BJ (cell line): ENCODE measurements at regions not wholly inside any gene's neighbourhood (a gene's known extent, or its start where the extent isn't known, plus 50 kb on each side); places are given as distances from the start of the nearest gene placed in this dataset.

ENCODE experiments used
- CTCF ChIA-PET: fragments of 350-600 bp; formaldehyde crosslinking; extraction: SDS; loops from one replicate; lab custom pipeline; 2021; ENCODE audit warnings: antibody characterized with exemption, inconsistent platforms; lab: Yijun Ruan, JAX
- POLR2A ChIA-PET: fragments of 300-600 bp; sonication (Branson Sonifier 250); formaldehyde crosslinking; extraction: SDS; loops from one replicate; lab custom pipeline; 2021; ENCODE audit warnings: antibody characterized with exemption; lab: Charles Lee
- DNase-seq: peaks from one replicate; pipeline ENCODE4 v3.0.0-alpha.2; 2011; ENCODE audit warnings: low read depth
- H3K27me3 ChIP-seq: 2 replicates; pipeline ENCODE4 v1.6.0; 2011; ENCODE audit warnings: low read length; ENCODE audit not compliant: control insufficient read depth, insufficient read depth
- H3K36me3 ChIP-seq: 2 replicates; pipeline ENCODE4 v1.5.1; 2011; ENCODE audit warnings: low read length; ENCODE audit not compliant: control insufficient read depth, insufficient read depth
- H3K4me3 ChIP-seq: 2 replicates; pipeline ENCODE4 v1.5.1; 2011; ENCODE audit warnings: low read depth, mild to moderate bottlenecking, control low read depth, low read length
- TF ChIP-seq, protein P1 (sequence below): IDR thresholded peaks from 2 replicates; pipeline ENCODE4 v1.5.1; 2011; ENCODE audit warnings: low read depth, mild to moderate bottlenecking, control low read depth, inconsistent platforms, low read length, moderate library complexity; ENCODE audit not compliant: insufficient read depth

DNA sequence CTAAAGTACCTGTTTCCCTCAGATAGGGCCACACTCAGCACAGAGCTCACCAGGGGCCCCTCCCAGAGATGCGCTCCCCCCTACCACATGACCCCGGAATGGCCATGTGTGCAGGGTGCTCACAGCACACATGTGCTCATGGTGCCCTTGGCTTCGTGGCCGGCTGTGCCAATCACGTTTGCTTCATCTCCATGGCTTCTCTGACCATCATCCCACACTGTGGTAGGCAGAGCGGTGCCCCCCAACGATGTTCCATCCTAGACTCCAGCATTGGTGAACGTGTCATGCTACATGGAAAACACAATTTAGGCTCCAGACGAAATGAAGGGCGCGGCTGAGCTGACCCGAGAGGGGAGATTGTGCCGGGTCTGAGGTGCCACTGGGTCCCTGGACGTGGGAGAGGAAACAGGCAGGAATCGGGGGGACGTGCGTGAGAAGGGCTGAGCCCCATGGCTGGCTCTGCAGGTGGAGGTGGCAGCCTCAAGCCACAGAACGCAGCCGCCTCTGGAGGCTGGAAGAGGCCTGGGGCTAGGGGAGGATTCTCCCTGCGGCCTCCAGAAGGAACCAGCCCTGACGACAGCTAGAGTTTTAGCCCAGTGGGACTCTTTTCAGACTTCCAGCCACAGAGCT lies 126.5 kb downstream of the DLL1 start:
- CTCF ChIA-PET, result interaction anchor here (1.0 kb wide), 1 partner anchor 9 kb away, joined by 3 read pairs; no protein-coding TSS in a partner anchor
- Histone ChIP-seq H3K36me3 (no peaks in the 10 kb centered on the region), H3K4me3 (no peak overlapping the region), H3K27me3 (no peaks in the 10 kb centered on the region)
- POLR2A ChIA-PET, result no interaction called here
- TF ChIP-seq, protein P1, sequence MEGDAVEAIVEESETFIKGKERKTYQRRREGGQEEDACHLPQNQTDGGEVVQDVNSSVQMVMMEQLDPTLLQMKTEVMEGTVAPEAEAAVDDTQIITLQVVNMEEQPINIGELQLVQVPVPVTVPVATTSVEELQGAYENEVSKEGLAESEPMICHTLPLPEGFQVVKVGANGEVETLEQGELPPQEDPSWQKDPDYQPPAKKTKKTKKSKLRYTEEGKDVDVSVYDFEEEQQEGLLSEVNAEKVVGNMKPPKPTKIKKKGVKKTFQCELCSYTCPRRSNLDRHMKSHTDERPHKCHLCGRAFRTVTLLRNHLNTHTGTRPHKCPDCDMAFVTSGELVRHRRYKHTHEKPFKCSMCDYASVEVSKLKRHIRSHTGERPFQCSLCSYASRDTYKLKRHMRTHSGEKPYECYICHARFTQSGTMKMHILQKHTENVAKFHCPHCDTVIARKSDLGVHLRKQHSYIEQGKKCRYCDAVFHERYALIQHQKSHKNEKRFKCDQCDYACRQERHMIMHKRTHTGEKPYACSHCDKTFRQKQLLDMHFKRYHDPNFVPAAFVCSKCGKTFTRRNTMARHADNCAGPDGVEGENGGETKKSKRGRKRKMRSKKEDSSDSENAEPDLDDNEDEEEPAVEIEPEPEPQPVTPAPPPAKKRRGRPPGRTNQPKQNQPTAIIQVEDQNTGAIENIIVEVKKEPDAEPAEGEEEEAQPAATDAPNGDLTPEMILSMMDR, result no peak
- DNase-seq, result no peak

DNA sequence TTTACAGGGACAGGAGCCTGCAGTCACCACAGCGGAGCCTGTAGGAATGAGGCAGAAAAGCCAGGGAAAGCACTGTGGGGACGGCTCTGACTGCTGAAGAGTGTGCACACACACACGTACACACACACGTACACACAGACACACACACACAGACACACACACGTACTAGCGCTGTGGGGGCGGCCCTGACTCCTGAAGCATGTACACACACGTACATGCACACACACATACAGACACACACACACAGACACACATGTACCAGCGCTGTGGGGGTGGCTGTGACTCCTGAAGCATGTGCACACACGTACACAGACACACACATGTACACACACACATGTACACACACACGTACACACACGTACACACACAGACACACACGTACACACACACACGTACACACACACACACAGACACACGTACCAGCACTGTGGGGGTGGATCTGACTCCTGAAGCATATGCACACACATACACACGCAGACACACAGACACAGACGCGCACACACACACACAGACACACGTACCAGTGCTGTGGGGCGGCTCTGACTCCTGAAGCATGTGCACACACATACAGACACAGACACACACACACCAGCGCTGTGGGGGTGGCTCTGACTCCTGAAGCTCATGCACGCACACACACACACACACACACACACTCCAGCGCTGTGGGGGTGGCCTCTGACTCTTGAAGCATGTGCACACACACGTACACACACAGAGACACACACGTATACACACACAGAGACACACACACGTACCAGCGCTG lies 127.3 kb downstream of the DLL1 start:
- no peaks in the 10 kb centered on the region for H3K36me3 ChIP-seq
- TF ChIP-seq, protein P1, result no peak
- ChIA-PET CTCF (interaction anchor here (1.0 kb wide), 1 partner anchor 10 kb away, joined by 3 read pairs; no protein-coding TSS in a partner anchor), POLR2A (no interaction called here)
- H3K27me3 ChIP-seq, result no peaks in the 10 kb centered on the region
- no peak for DNase-seq
- H3K4me3 ChIP-seq, result no peak overlapping the region

DNA sequence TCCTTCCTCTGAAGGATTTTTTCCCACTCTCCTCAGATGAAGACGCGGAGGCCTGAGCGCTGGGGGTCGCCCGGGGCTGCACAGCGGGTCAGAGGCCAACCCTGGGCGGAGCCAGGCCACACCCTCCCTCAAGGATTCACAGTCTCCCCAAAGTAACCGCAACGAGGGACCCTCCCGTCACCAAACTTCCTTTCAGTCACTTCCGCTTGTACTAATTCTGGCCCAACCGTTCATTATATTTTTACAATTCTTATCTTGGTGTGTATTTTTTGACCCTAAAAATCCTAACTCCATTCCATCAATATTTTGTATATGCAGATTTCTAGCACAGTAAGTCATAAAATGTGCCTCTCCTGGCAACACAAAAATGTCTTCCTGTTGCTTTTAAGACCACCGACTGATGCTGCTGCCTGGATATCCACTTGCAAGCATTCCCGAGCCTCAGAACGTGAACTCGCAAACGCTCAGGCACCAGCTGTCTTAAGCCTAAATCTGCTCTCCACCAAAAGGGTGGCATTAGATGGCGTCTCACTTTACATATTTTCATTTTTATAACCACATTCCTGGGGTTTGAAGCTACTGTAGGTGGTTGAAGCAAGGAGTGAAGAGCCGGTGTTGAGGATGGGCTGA lies 128.0 kb downstream of the DLL1 start:
- CTCF ChIA-PET, result no interaction called here
- POLR2A ChIA-PET, result no interaction called here
- H3K4me3 ChIP-seq, result no peak overlapping the region
- H3K36me3 ChIP-seq, result no peaks in the 10 kb centered on the region
- no peak for DNase-seq
- TF ChIP-seq, protein P1, result no peak
- no peaks in the 10 kb centered on the region for H3K27me3 ChIP-seq

DNA sequence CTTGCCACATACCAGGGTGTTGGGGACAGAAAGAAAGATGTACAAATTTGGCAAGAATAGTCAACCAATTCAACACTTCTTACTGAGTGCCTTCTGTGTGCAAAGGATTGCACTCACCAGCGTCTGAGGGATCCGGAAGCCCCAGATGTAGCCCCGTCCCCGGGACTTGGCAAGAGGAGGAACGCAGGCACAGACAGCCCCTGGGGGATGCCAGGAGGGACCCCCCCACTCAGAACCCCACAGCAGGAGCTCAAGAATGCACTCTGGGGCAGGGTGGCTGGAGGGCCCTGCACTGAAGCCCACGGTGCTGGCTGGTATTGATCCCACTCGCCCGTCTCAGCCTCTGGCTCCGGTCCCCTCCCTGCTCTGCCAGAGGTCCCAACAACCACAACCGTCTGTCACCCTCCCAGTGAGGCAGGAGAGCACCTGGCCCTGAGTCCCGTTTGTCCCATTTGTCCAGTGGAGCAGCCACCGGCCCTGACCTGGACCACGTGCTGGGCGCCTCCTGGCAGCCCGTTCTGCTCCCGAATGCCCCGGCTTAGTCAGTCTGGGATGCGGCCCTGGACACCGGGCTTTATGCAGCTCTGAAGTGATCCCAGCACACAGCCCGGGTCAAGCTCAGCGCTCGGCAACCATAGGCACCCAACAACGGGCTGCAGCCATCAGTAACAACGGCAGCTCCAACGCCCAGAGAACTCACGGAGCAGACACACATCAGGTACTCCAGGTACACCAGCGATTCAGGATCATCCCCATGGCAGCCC lies 128.7 kb downstream of the DLL1 start:
- TF ChIP-seq, protein P1, result no peak
- ChIA-PET POLR2A (no interaction called here), CTCF (no interaction called here)
- no peak for DNase-seq
- Histone ChIP-seq H3K27me3 (no peaks in the 10 kb centered on the region), H3K4me3 (no peak overlapping the region), H3K36me3 (no peaks in the 10 kb centered on the region)
